Hematopoietic multipotent progenitor cell treated with erythropoietin and hydrocortisone succinate and interleukin-3 and kit ligand, for 8 days (in vitro differentiated cells): ENCODE measurements at regions not wholly inside any gene's neighbourhood (a gene's known extent, or its start where the extent isn't known, plus 50 kb on each side); places are given as distances from the start of the nearest gene placed in this dataset.
"Not testable (repeated sequence)": the region's sequence is repeated elsewhere in the genome, so short reads cannot be mapped to it uniquely, and the experiment has no call there.

Experiments used
- DNase-seq: peaks from one replicate; pipeline ENCODE4 v3.0.0-alpha.2; 2015

DNA sequence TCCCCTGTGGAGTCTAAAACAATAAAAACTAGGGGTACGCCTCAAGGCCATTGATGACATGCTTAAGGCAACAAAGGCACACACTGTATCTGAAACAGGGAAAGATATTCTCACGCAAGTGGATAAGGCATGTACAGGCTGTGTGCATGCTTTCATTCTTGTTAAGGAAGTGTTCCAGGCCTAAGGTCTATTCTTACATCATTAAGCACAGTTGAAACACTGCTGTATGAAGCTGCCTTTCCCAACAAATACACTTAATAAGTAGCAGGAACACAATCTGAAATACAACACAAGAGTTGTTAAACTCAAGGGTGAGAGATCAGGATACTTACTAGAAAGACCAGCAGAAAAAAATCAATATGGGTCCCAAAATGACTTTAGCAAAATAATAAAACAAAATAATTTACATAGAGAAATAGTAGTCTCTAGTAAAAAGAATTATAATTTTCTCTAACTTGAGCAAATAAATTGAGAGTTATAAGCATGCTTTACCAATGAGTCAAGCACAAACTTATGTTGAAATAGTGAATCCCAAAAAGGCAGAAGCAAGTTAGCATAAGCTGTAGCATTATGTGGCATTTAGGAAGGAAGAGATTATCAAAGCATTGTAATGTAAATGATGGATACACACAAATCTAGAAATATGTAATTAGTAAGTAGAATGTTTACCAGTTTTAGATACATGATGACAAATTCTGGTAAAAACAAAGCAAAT, 796.9 kb downstream of the SLITRK1 start:
- no peak for DNase-seq

DNA sequence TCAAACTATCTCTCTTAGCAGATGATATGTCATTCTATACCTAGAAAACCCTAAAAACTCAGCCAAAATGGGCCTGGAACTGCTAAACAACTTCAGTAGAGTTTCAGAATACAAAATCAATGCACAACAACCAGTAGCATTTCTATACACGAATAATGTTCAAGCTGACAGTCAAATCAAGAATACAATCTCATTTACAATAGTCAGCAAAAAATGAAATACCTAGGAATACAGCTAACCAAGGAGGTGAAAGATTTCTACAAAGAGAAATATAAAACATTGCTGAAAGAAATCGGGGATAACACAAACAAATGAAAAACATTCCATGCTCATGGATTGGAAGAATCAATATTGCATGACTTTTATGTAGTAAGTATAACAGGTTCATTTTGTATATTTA, 804.8 kb downstream of the SLITRK1 start:
- no peak for DNase-seq

DNA sequence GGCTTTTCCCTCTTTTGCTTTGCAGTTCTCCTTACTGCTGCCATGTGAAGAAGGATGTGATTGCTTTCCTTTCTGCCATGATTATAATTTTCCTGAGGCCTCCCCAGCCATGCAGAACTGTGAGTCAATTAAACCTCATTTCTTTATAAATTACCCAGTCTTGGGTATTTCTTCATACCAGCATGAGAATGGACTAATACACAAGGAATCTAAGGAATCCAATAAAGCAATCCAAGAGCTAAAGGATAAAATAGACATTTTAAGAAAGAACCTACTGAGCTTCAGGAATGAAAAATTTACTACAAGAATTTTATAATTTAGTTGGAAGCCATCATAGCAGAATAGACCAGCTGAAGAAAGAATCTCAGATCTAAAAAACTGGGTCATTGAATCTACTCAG, 808.3 kb downstream of the SLITRK1 start:
- DNase-seq, result not testable (repeated sequence)

DNA sequence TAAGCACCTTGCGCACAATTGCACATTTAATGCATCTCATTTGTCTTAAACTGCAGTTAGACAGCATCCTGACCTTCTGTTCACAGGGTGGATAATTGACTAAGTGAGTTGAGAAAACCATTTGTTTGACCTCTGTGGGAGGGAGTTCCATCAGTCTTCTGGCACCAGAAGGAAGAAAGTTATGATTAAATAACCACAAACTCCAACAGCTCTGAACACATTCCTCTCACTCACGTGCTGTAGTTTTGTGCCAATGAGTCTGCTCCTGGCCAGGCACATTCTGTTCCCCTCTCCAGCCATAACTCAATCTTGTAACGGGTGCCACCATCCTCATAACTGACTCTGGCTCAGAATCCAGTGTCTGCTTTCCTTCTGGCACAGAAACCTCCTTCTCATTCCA, 817.2 kb downstream of the SLITRK1 start:
- DNase-seq, result no peak

DNA sequence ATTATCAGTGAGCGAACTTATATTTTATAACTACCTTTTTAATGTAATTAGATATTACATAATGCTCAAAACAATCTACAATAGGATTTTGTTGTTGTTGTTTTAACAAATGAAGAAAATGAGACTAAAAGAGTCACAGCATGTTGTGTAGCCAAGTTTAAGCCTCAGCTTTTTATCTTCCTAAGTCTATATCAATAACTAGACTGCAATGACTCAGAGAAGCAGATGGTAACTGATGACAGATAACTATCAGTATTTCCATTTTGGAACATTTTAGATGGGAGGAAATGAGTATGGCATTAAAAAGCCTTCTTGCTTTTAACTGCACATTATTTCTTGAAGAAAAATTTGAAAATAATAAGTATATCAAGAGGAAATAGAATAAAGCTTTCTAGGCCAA, 825.2 kb downstream of the SLITRK1 start:
- DNase-seq, result no peak

DNA sequence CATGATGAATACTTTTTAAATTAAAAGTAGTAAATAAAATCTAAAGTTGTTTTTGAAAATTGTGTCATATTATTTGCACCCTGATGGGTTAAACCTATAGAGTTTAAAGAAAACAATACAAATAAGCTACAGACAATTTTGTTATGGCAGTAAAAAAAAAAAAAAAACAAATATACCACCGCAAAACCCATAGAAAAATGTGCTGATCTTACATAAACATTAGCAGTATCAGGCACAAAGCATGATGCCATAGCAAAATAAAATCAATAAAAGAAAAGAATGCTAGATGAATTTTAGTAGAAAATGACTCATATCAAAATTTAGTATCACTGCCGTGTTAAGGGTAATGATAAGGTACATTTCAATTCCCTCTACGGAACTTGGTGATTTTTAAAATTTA, 826.0 kb downstream of the SLITRK1 start:
- DNase-seq, result no peak

DNA sequence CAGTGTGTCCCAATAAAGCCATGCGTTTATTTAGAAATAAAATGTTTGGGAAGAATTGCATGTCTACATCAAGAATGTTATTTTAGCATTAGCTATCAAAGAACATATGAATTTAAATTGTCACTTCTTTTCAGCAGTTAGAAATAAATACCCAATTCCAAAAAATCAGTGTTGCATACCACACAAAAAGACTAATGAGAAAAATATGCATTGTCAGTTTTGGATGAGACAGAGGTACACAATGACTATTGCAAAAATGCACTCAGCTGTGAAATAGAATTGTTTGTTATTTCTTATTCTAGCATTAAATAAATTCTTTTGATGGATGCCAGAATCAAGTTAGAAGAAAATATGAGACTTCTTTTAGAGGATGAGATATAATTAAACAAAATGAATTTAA, 833.9 kb downstream of the SLITRK1 start:
- no peak for DNase-seq

DNA sequence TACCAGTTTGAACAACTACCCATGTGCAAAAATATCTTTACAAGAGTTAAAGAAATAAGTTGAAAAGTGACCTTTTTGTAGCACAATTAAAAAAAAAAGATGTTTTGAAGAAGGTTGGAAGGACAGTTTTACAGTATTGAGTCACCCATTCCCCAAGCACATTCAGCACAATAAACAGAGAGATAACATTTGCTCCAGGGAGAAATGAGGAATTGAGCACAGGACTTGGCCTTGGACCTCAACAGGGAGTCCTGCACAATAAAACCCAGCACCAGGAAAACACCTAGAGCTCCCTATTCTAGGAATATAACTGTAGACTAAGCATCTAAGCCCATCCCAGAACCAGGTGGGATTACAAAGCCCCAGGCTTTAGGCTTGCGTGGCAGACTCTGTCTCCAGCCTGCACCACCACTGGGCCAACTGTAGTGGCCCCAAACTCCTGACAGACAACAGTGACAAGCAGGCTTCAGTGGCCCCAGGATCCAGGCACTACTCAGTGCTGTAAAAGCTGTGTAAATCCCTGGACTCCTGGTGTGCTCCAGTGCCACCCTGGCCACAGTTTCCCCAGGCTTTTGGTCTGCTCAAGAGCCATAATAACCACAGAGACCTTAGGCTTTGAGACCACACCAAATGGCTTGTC, 857.2 kb downstream of the SLITRK1 start:
- DNase-seq, result no peak

DNA sequence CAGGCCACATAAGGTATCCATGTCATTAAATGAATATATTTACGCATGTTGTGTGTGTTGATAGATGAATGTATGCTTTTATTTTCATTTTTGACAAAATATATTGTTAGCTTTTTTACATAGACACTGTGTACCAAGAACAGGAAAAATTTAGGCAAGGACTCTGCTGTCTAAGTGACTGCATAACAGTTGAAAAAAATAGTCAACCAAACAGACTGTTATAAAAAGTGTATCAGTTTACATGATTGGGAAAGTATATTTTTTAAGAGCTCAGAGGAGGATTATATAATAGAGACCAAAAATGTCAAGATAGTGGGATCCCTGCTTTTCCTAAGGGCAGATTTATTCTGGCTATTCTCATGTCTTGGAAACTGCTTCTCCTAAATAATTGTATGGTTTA, 858.0 kb downstream of the SLITRK1 start:
- no peak for DNase-seq

DNA sequence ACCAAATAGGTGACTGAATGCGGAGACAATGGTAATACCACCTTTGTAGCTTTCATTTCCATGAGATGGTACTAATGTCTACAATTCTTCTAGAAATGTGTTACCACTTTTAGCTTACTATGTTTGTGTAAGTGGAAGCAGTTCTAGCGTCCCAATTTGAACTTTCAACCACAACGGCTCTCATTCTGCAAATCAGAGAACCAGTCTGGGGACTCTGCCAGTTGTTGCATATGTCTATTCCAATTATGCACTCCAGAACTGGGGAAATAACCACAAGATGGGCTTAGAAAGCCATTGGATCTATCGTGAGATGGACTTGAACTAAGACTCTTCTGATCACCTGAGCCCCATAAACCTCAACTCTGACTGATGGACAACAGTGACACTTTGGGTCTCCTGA, 862.3 kb downstream of the SLITRK1 start:
- no peak for DNase-seq

DNA sequence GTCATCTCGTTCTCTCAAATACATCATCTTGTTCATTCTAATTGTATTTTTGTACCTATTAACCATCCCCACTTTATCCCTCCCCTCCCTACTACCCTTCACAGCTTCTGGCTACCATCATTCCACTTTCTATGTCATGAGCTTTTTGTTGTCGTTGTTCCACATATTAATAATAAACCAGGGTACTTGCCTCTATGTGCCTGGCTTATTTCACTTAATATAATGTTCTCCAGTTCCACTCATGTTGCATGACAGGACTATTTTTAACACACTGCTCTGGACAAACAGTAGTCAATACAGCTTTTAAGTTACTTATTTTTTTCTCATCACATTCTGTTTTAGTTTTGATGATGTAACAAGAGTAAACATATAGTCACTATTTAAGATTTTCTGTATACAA, 872.3 kb downstream of the SLITRK1 start:
- no peak for DNase-seq

DNA sequence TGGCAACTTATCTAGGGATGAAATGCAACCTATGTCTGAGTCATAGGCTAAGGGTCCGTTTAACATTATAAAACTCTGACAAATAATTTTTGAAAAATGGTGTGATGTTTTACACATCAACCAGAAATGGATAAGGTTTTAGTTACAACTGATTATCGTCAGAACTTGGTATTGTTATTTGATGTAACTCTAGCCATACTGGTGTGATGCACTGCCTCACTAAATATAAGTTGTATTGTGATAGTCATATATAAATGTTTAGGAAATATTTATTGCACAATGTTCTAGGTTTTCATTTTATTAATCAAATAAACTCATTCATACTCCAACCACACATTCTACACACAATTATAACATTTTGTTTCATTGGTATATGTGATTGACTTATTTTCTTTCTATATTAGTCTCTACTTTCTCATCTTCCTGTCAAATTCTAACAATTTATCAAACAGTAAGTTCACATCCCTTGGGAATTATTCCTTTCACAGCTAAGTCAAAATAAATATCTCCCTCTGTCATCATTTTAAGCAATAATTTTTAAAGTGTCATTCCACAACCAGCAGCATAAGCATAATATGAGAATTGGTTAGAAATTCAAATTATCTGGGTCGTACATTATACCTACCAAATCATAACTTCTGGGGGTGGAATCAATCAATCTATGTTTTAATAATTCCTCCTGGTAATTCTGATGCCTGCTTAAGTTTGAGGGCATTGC, 873.9 kb downstream of the SLITRK1 start:
- DNase-seq, result no peak

DNA sequence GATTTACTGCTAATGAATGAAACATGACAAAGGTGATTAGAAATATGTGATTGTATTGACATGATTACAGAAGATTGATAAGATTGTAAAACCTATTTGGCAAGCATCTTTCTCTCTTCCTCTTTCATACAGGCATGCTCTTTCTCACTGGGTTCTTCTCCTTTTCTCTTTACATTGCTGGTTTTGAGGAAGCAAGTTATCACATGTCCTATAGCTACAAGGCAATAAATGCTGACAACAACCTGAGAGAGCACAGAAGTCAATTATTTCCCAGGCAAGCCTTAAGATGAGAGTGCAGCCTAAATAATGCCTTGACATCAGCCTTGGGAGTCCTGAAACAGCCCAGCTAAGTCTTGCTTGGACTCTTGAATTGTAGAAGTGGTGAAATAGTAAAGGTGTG, 875.0 kb downstream of the SLITRK1 start:
- DNase-seq, result peak; percentile 1

DNA sequence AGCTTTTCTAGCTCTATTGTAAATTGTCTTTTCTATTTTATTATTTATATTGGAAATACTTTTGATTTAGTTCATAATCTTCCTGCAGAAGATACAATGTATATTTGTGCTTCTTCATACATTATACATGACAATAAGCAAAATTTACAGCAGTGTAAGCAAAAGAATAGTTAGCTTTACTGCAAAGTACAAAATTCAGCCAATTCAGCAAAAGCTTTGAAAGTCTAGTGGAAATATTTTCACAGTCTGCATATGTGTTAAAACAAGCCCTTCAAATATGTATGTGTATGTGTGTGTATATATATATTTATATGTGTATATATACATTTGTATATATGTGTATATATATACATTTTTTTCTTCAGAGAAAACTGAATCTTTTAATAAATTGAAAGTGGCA, 879.1 kb downstream of the SLITRK1 start:
- DNase-seq, result no peak

DNA sequence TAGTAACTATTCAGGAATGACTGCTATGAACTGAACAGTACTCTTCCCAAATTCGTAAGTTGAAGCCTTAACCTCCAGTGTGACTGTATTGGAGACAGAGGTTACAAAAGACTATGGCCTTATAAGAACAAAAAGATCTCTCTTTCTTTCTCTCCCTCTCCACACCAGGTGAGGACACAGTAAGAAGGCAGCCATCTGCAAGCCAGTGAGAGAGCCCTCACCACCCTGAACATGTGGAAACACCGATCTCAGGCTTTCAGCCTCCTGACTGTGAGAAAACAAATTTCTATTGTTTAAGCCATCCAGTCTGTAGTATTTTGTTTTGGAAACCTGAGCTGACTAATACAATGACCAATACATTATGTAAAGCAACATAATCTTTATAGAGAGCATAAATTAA, 888.9 kb downstream of the SLITRK1 start:
- DNase-seq, result no peak

DNA sequence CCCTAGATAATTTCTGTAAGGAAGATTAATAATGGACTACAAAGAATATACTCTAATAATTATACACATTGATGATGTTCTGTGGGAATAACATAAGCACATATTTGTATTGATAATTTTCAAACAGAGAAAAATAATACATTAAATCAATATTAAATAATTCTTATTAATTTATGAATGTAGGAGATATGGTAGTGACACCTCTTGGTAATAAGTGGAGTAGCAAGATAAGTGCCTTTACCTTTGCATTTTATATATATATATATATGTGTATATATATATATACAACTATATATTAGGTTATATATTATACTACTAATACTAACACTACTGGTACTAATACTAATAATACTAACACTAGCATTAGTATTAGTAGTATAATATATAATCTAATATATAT, 905.8 kb downstream of the SLITRK1 start:
- peak; percentile 1 for DNase-seq

DNA sequence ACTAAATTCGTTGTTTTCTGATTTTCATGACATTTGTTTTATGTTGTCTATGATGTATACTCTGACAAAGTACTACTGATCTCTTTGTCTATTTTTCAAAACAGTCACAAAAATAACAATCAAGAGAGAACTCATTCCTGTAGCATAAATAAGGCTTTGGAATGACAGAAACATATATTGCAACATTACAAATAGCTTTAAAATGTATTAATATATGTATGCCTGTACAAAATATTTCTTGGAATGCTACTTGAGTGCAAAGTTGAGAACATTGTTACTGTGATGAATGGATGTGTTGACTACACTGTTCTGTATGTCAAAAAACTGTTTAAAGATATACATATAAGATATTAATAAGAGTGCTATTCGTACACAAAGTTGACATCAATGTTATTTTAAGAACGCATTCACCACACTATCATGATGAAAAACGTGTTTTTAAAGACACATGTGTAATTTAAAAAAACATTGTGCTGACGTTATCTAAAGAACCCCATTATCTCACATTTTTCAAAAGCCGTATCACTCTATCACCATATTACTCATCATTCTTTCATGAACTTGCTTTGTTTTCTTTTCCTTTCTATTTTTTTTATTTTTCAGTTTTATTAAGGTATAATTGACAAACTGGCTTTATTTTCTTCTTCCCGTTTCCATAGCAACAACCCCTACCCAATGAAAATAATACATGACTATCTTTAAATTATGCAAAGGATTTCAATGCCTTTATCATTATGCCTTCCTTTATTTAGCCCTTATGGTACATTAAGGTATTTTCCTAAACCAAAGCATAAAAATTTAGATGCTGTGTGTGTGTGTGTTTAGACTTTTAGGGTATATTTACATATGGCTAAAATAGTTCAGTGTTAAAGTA, 918.8 kb downstream of the SLITRK1 start:
- DNase-seq, result no peak

DNA sequence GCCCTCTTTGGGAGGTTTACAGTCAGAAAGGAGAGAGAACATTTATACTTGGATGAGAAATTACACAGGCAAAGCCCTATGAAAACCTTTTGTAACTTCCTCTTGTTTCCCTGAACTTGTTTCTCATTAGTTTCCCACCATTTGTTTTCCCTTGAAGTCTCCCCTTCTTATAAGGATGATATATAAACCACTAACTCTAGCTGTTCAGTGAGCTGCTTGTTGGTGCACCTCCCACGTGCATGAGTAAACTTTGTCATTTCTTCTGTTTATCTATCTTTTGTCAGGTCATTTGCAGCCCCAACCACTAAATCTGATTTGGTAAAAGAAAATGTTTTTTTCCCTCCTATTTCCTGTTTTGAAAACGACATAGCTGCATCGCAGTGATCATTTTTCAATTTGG, 919.9 kb downstream of the SLITRK1 start:
- no peak for DNase-seq

DNA sequence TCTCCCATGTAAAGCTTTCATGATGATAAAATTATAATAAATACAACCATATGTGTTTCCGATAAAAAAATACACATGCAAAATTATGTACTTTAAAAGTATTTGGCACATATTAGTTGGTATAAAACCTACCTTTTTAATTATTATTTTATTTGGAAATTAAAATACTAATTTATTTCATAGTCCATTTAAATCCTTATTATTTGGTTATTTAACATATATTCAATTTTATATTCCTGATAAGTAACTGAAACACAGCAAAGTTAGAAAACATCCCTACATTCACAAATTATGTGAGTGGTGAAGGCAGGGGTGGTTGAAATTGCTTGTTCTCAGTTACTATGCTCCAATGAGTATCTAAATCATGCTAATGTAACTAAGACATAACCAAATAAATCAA, 920.5 kb downstream of the SLITRK1 start:
- no peak for DNase-seq

DNA sequence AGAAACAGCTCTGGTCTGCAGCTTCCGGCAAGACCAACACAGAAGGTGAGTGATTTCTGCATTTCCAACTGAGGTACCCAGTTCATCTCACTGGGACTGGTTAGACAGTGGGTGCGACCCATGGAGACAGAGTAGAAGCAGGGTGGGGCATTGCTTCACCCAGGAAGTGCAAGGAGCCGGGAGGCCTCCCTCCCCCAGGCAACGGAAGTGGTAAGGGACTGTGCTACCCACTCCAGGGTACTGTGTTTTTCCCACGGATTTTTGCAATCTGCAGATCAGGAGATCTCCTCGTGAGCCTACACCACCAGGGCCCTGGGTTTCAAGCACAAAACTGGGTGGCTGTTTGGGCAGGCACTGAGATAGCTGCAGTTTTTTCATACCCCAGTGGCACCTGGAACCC, 929.9 kb downstream of the SLITRK1 start:
- DNase-seq, result not testable (repeated sequence)

DNA sequence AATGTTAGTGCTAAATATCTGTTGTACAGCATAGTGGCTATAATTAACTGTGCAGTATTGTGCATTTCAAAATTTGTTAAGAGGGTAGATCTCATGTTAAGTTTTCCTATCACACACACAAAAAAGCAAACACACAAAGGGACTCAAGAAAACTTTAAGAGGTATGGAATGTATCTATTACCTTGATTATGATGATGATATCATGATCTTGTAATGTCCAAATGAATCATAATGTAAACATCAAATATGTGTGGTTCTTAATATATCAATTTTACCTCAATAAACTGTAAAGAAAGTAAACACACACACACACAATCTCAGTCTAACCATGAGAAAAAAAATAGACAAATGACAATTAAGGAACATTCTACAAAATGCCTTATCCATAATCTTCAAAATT, 934.6 kb downstream of the SLITRK1 start:
- no peak for DNase-seq

DNA sequence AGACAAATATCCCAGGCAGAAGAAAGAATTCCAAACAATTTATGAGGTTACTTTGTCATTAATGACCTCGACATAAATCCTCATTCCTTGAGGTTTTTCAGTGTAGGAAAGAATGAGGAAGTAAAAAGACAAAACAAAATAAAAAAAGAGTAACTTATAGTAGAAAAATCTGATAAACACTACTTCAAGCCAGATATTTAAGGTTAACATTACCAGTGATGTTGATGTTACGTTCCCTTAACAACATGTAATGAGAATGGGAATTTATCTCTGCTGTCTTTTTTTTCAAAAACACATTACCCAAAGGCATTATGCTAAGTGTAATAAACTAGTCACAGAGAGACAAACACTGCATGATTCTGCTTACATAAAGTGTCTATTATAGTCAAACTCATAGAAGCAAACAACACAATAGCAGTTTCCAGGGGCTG, 935.1 kb downstream of the SLITRK1 start:
- DNase-seq, result no peak

DNA sequence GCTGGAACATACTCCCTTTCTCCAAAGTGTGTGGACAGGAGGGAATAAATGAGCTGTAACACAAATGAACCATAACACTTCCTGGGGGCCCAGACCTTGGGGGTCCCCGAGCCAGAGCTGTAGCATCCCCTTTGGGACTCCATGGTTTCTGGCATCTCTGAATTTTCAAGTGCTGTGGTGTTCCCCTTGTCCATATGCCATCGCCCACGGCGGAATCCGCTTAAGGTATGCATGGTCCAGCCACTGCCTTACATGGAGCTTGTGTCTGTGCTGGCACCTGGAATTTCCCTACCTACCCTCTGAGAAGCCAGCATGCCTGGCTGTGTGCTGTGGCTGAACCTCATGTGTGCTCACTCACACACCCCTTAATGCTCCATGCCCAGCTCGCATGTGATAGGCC, 943.6 kb downstream of the SLITRK1 start:
- DNase-seq, result no peak
